NCI-H345 treated with DMSO at 0.1 percent for 48 hours (cell line): ENCODE measurements at regions not wholly inside any gene's neighbourhood (a gene's known extent, or its start where the extent isn't known, plus 50 kb on each side); places are given as distances from the start of the nearest gene placed in this dataset.

Source experiments
- DNase-seq: peaks from one replicate; lab custom pipeline; 2025; ENCODE audit not compliant: unreplicated experiment; lab: John Stamatoyannopoulos, UW

GRCh38 chr16:18060351-18060750, 276.2 kb downstream of the NPIPA8 start:
- no peak for DNase-seq

GRCh38 chr16:18059577-18059976, 277.0 kb downstream of the NPIPA8 start:
- no peak for DNase-seq

- no peak for DNase-seq
These were observed 277.4 kb downstream of the NPIPA8 start for GRCh38 chr16:18059089-18059488.

GRCh38 chr16:18055411-18055916, 281.1 kb downstream of the NPIPA8 start:
- DNase-seq, result no peak

- DNase-seq, result no peak
These were observed 285.8 kb downstream of the NPIPA8 start for GRCh38 chr16:18050777-18051176.

- no peak for DNase-seq
These were observed 286.3 kb downstream of the NPIPA8 start for GRCh38 chr16:18050234-18050633.

- no peak for DNase-seq
These were observed 286.9 kb downstream of the NPIPA8 start for GRCh38 chr16:18049547-18050133.

- DNase-seq, result no peak
These were observed 287.5 kb downstream of the NPIPA8 start for GRCh38 chr16:18048853-18049546.

GRCh38 chr16:18047761-18048160, 288.8 kb downstream of the NPIPA8 start:
- DNase-seq, result no peak

GRCh38 chr16:18045356-18045755, 291.2 kb downstream of the NPIPA8 start:
- DNase-seq, result no peak

- no peak for DNase-seq
These were observed 294.4 kb downstream of the NPIPA8 start for GRCh38 chr16:18041864-18042834.

GRCh38 chr16:18039931-18040330, 296.6 kb downstream of the NPIPA8 start:
- no peak for DNase-seq

- DNase-seq, result no peak
These were observed 299.5 kb downstream of the NPIPA8 start for GRCh38 chr16:18037051-18037450.

- DNase-seq, result no peak
These were observed 311.9 kb downstream of the NPIPA8 start for GRCh38 chr16:18024611-18025010.

- no peak for DNase-seq
These were observed 318.2 kb downstream of the NPIPA8 start for GRCh38 chr16:18018376-18018775.

- DNase-seq, result no peak
These were observed 322.7 kb downstream of the NPIPA8 start for GRCh38 chr16:18013863-18014262.

- no peak for DNase-seq
These were observed 328.2 kb downstream of the NPIPA8 start for GRCh38 chr16:18008356-18008755.

GRCh38 chr16:18003033-18003432, 333.5 kb downstream of the NPIPA8 start:
- DNase-seq, result no peak

- no peak for DNase-seq
These were observed 337.5 kb downstream of the NPIPA8 start for GRCh38 chr16:17998996-17999395.

GRCh38 chr16:17998550-17998949, 338.0 kb downstream of the NPIPA8 start:
- no peak for DNase-seq

GRCh38 chr16:17994027-17994426, 342.5 kb downstream of the NPIPA8 start:
- no peak for DNase-seq

GRCh38 chr16:17992416-17992815, 344.1 kb downstream of the NPIPA8 start:
- no peak for DNase-seq
